Neural progenitor cell (in vitro differentiated cells): ENCODE measurements at regions not wholly inside any gene's neighbourhood (a gene's known extent, or its start where the extent isn't known, plus 50 kb on each side); places are given as distances from the start of the nearest gene placed in this dataset.

Experiments used
- EZH2 ChIP-seq: fragments of 200-600 bp; sonication (generic); IDR thresholded peaks from 2 replicates; pipeline ENCODE4 v1.6.1; 2017; ENCODE audit warnings: antibody characterized with exemption, mild to moderate bottlenecking, moderate library complexity
- TF ChIP-seq, protein P1 (sequence below): fragments of 200-600 bp; sonication (generic); IDR thresholded peaks from 2 replicates; pipeline ENCODE4 v1.5.1; 2017; ENCODE audit warnings: antibody characterized with exemption, mild to moderate bottlenecking

DNA sequence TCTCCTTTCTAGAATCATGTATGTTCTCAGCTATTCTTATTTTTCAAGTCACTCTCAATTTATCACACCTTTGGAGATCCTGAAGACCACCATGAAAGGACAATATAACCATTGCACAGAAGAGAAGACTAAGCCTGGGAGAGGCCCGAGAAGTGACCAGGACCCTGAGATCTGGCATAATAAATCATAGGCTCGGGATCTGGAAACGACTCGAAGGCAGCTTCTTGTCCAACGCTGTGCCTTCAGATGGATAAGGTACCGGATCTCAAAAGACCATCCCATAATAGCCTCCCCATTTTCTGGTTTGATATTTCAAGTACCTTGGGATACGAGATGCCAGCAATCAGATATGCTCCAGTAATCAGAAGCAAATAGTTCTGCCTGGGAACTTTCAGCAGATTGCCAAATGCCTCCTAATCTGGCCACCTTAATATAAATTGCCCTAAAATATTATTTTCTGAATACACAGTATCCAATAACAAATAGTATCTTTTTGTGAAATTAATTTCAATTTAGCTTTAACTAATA lies 179.2 kb upstream of the ZMIZ1 start:
- TF ChIP-seq, protein P1, sequence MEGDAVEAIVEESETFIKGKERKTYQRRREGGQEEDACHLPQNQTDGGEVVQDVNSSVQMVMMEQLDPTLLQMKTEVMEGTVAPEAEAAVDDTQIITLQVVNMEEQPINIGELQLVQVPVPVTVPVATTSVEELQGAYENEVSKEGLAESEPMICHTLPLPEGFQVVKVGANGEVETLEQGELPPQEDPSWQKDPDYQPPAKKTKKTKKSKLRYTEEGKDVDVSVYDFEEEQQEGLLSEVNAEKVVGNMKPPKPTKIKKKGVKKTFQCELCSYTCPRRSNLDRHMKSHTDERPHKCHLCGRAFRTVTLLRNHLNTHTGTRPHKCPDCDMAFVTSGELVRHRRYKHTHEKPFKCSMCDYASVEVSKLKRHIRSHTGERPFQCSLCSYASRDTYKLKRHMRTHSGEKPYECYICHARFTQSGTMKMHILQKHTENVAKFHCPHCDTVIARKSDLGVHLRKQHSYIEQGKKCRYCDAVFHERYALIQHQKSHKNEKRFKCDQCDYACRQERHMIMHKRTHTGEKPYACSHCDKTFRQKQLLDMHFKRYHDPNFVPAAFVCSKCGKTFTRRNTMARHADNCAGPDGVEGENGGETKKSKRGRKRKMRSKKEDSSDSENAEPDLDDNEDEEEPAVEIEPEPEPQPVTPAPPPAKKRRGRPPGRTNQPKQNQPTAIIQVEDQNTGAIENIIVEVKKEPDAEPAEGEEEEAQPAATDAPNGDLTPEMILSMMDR: no peak
- TF ChIP-seq EZH2: no peak
